ENCODE measurements at regions not wholly inside any gene's neighbourhood (a gene's known extent, or its start where the extent isn't known, plus 50 kb on each side); places are given as distances from the start of the nearest gene placed in this dataset.
"Not testable (repeated sequence)": the region's sequence is repeated elsewhere in the genome, so short reads cannot be mapped to it uniquely, and the experiment has no call there.

DNA sequence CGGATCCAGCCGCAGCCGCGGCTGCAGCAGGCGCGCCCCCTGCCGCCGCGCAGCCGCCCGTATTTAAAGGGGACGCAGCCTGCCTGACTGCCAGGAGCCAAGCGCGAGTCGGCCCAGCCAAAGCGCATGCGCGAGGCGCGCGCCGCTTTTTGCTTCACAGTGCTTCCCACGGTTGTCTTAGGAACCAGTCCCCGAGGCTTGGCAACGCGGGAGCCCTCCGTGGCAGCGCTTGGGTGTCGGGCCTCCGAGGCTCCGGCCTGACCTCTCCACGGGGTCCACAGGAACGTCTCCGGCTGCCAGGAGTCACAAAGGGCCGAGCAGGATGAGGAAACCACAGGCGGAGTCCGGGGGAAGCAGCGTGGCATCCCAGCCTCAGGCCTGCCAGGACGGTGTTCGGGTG lies 689.3 kb downstream of the KCNJ18 start:
- not testable (repeated sequence) for H3K9ac ChIP-seq (ENCODE audit: low read depth, low read length); H3K4me1 ChIP-seq (ENCODE audit: control insufficient read depth, insufficient read depth, low read length); H3K36me3 ChIP-seq (ENCODE audit: control insufficient read depth, insufficient read depth, low read length); H3K4me3 ChIP-seq (ENCODE audit: low read depth, low read length); H3K9me3 ChIP-seq (ENCODE audit: control insufficient read depth, insufficient read depth, low read length); H3K27ac ChIP-seq (ENCODE audit: low read depth, low read length); H3K27me3 ChIP-seq (ENCODE audit: control insufficient read depth, insufficient read depth, low read length)

- not testable (repeated sequence) for H3K27ac ChIP-seq (ENCODE audit: low read depth, low read length); H3K9me3 ChIP-seq (ENCODE audit: control insufficient read depth, insufficient read depth, low read length); H3K27me3 ChIP-seq (ENCODE audit: control insufficient read depth, insufficient read depth, low read length); H3K4me3 ChIP-seq (ENCODE audit: low read depth, low read length); H3K9ac ChIP-seq (ENCODE audit: low read depth, low read length); H3K4me1 ChIP-seq (ENCODE audit: control insufficient read depth, insufficient read depth, low read length); H3K36me3 ChIP-seq (ENCODE audit: control insufficient read depth, insufficient read depth, low read length)
Measured at GRCh38 chr17:22383772-22384460, 691.6 kb downstream of the KCNJ18 start.

- not testable (repeated sequence) for H3K27ac ChIP-seq (ENCODE audit: low read depth, low read length); H3K9me3 ChIP-seq (ENCODE audit: control insufficient read depth, insufficient read depth, low read length); H3K36me3 ChIP-seq (ENCODE audit: control insufficient read depth, insufficient read depth, low read length); H3K9ac ChIP-seq (ENCODE audit: low read depth, low read length); H3K4me1 ChIP-seq (ENCODE audit: control insufficient read depth, insufficient read depth, low read length); H3K27me3 ChIP-seq (ENCODE audit: control insufficient read depth, insufficient read depth, low read length); H3K4me3 ChIP-seq (ENCODE audit: low read depth, low read length)
Measured at GRCh38 chr17:22384461-22384800, 692.1 kb downstream of the KCNJ18 start.

DNA sequence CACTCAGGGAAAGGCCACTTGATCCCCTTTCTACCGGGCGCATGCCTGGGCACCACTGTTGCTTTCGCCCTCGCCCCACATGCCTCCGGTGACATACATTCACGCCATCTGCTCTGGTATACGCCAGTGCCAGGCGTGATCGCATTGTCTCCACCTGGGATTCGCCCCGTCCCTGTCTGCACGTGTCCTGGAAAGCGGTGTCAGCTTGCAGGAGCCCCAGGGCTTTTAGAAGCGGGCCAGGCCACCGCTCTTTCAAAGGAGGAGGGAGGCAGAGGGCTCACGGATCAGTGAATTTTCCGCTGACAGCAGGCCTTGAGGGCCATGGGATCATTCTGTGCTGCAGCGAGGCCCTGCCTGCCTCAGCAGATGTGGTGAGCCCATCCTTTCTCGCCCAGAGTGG lies 706.1 kb downstream of the KCNJ18 start:
- not testable (repeated sequence) for H3K36me3 ChIP-seq (ENCODE audit: control insufficient read depth, insufficient read depth, low read length)

GRCh38 chr17:22399037-22399436 lies 706.7 kb downstream of the KCNJ18 start:
- H3K9me3 ChIP-seq (ENCODE audit: control insufficient read depth, insufficient read depth, low read length); H3K4me1 ChIP-seq (ENCODE audit: control insufficient read depth, insufficient read depth, low read length); H3K36me3 ChIP-seq (ENCODE audit: control insufficient read depth, insufficient read depth, low read length); H3K27ac ChIP-seq (ENCODE audit: low read depth, low read length); H3K9ac ChIP-seq (ENCODE audit: low read depth, low read length); H3K27me3 ChIP-seq (ENCODE audit: control insufficient read depth, insufficient read depth, low read length); H3K4me3 ChIP-seq (ENCODE audit: low read depth, low read length): not testable (repeated sequence)

More for the DNA sequence above, 706.1 kb downstream of the KCNJ18 start:
- not testable (repeated sequence) for H3K9me3 ChIP-seq (ENCODE audit: control insufficient read depth, insufficient read depth, low read length); H3K27me3 ChIP-seq (ENCODE audit: control insufficient read depth, insufficient read depth, low read length); H3K27ac ChIP-seq (ENCODE audit: low read depth, low read length); H3K4me3 ChIP-seq (ENCODE audit: low read depth, low read length); H3K9ac ChIP-seq (ENCODE audit: low read depth, low read length); H3K4me1 ChIP-seq (ENCODE audit: control insufficient read depth, insufficient read depth, low read length)

GRCh38 chr17:22405080-22405479 lies 712.8 kb downstream of the KCNJ18 start:
- H3K27me3 ChIP-seq (ENCODE audit: control insufficient read depth, insufficient read depth, low read length); H3K27ac ChIP-seq (ENCODE audit: low read depth, low read length); H3K9ac ChIP-seq (ENCODE audit: low read depth, low read length); H3K36me3 ChIP-seq (ENCODE audit: control insufficient read depth, insufficient read depth, low read length); H3K4me1 ChIP-seq (ENCODE audit: control insufficient read depth, insufficient read depth, low read length); H3K4me3 ChIP-seq (ENCODE audit: low read depth, low read length): not testable (repeated sequence)
- H3K9me3 ChIP-seq (ENCODE audit: control insufficient read depth, insufficient read depth, low read length): peaks cover 18% of the 10 kb centered on the region

DNA sequence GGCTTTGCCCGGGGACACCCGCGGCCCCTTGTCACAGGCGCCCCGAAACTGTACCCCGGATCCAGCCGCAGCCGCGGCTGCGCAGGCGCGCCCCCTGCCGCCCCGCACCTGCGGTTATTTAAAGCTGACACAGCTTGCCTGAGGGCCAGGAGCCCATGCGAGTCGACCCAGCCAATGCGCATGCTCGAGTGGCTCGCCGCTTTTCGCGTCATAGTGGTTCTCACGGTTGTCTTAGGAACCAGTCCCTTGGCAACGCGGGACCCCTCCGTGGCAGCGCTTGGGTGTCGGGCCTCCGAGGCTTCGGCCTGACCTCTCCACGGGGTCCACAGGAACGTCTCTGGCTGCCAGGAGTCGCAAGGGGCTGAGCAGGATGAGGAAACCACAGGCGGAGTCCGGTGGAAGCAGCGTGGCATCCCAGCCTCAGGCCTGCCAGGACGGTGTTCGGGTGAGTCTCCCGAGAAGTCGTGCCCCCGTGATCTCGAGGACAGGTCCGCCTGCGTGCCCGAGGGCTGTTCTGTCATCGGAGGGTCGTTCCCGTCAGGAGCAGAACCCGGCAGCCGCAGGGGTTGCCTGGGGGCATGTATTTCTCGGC lies 716.9 kb downstream of the KCNJ18 start:
- H3K9me3 ChIP-seq (ENCODE audit: control insufficient read depth, insufficient read depth, low read length): peaks cover 57% of the 10 kb centered on the region
- no peak overlapping the region for H3K4me3 ChIP-seq (ENCODE audit: low read depth, low read length)
- H3K27ac ChIP-seq (ENCODE audit: low read depth, low read length): no peak overlapping the region
- no peak overlapping the region for H3K9ac ChIP-seq (ENCODE audit: low read depth, low read length)
- H3K4me1 ChIP-seq (ENCODE audit: control insufficient read depth, insufficient read depth, low read length): no peaks in the 10 kb centered on the region
- no peaks in the 10 kb centered on the region for H3K27me3 ChIP-seq (ENCODE audit: control insufficient read depth, insufficient read depth, low read length)
- H3K36me3 ChIP-seq (ENCODE audit: control insufficient read depth, insufficient read depth, low read length): no peaks in the 10 kb centered on the region

DNA sequence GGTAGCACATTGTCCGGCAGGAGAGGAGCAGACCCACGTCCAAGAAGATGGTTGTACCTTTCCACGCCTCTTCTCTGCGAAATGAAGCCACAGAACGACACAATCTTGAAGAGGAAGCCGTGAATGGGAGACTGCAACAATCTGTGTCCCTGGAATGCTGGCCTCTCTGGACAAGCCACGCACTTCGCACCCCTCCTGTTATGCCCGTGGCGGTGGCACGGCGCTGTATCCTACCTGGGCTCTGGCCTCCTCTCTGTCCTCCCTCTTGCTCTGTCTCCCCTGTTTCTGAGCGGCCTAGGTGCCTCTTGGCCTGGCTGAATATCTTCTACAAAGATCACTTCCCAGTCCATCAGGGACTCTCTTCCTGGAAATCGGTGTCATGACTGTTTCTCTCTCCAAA lies 717.8 kb downstream of the KCNJ18 start:
- H3K4me1 ChIP-seq (ENCODE audit: control insufficient read depth, insufficient read depth, low read length): no peaks in the 10 kb centered on the region
- H3K9me3 ChIP-seq (ENCODE audit: control insufficient read depth, insufficient read depth, low read length): peaks cover 64% of the 10 kb centered on the region
- H3K9ac ChIP-seq (ENCODE audit: low read depth, low read length): no peak overlapping the region
- no peaks in the 10 kb centered on the region for H3K27me3 ChIP-seq (ENCODE audit: control insufficient read depth, insufficient read depth, low read length)
- no peak overlapping the region for H3K27ac ChIP-seq (ENCODE audit: low read depth, low read length)
- no peak overlapping the region for H3K4me3 ChIP-seq (ENCODE audit: low read depth, low read length)
- H3K36me3 ChIP-seq (ENCODE audit: control insufficient read depth, insufficient read depth, low read length): no peaks in the 10 kb centered on the region

GRCh38 chr17:22411185-22411784 lies 719.0 kb downstream of the KCNJ18 start:
- no peak overlapping the region for H3K27ac ChIP-seq (ENCODE audit: low read depth, low read length)
- H3K4me3 ChIP-seq (ENCODE audit: low read depth, low read length): no peak overlapping the region
- H3K9ac ChIP-seq (ENCODE audit: low read depth, low read length): no peak overlapping the region
- peaks cover 66% of the 10 kb centered on the region for H3K9me3 ChIP-seq (ENCODE audit: control insufficient read depth, insufficient read depth, low read length)
- no peaks in the 10 kb centered on the region for H3K27me3 ChIP-seq (ENCODE audit: control insufficient read depth, insufficient read depth, low read length)
- H3K4me1 ChIP-seq (ENCODE audit: control insufficient read depth, insufficient read depth, low read length): no peaks in the 10 kb centered on the region
- no peaks in the 10 kb centered on the region for H3K36me3 ChIP-seq (ENCODE audit: control insufficient read depth, insufficient read depth, low read length)

- Histone ChIP-seq H3K4me1 (ENCODE audit: control insufficient read depth, insufficient read depth, low read length) (no peaks in the 10 kb centered on the region), H3K27me3 (ENCODE audit: control insufficient read depth, insufficient read depth, low read length) (no peaks in the 10 kb centered on the region), H3K9me3 (ENCODE audit: control insufficient read depth, insufficient read depth, low read length) (peaks cover 80% of the 10 kb centered on the region), H3K9ac (ENCODE audit: low read depth, low read length) (no peak overlapping the region), H3K27ac (ENCODE audit: low read depth, low read length) (no peak overlapping the region), H3K36me3 (ENCODE audit: control insufficient read depth, insufficient read depth, low read length) (no peaks in the 10 kb centered on the region), H3K4me3 (ENCODE audit: low read depth, low read length) (no peak overlapping the region)
Measured at GRCh38 chr17:22435231-22435974, 743.1 kb downstream of the KCNJ18 start.

- no peaks in the 10 kb centered on the region for H3K27me3 ChIP-seq (ENCODE audit: control insufficient read depth, insufficient read depth, low read length)
- H3K4me1 ChIP-seq (ENCODE audit: control insufficient read depth, insufficient read depth, low read length): no peaks in the 10 kb centered on the region
- H3K27ac ChIP-seq (ENCODE audit: low read depth, low read length): no peak overlapping the region
- no peak overlapping the region for H3K9ac ChIP-seq (ENCODE audit: low read depth, low read length)
- H3K36me3 ChIP-seq (ENCODE audit: control insufficient read depth, insufficient read depth, low read length): no peaks in the 10 kb centered on the region
- no peak overlapping the region for H3K4me3 ChIP-seq (ENCODE audit: low read depth, low read length)
- H3K9me3 ChIP-seq (ENCODE audit: control insufficient read depth, insufficient read depth, low read length): peaks cover 86% of the 10 kb centered on the region
Measured at GRCh38 chr17:22441776-22442175, 749.5 kb downstream of the KCNJ18 start.
